Fibroblast of lung (primary cell): ENCODE measurements at regions not wholly inside any gene's neighbourhood (a gene's known extent, or its start where the extent isn't known, plus 50 kb on each side); places are given as distances from the start of the nearest gene placed in this dataset.

Source experiments
- CTCF ChIP-seq, 2 donors: IDR thresholded peaks in 1 of 2; conservative IDR thresholded peaks in 1 of 2; 1 replicate in 1 of 2; 2 replicates in 1 of 2; pipeline ENCODE4 v1.5.1; 2011 to 2012; ENCODE audit warnings: low read length in 2 of 2, control low read depth in 1 of 2, inconsistent platforms in 1 of 2, low read depth in 1 of 2, mild to moderate bottlenecking in 1 of 2
- EZH2 ChIP-seq: IDR thresholded peaks from 2 replicates; pipeline ENCODE4 v1.5.1; 2012; ENCODE audit warnings: low read length, control low read depth, mild to moderate bottlenecking; ENCODE audit errors: missing control alignments

- TF ChIP-seq CTCF (conservative IDR thresholded peaks at IDR 0.05 in 1 of 2, IDR thresholded peaks at IDR 0.05 in 1 of 2; ENCODE audit: low read depth in 1 of 2, low read length in 2 of 2) (no peak), EZH2 (no peak)
Observed at GRCh38 chr2:160967523-160967922, 192.7 kb upstream of the TANK start.
